Stimulated activated CD8-positive, alpha-beta memory T cell treated with anti-CD3 and anti-CD28 coated beads, Interleukin-15, amount 100 ng/mL, for 24 hours (primary cell): ENCODE measurements at regions not wholly inside any gene's neighbourhood (a gene's known extent, or its start where the extent isn't known, plus 50 kb on each side); places are given as distances from the start of the nearest gene placed in this dataset.
"Not testable (repeated sequence)": the region's sequence is repeated elsewhere in the genome, so short reads cannot be mapped to it uniquely, and the experiment has no call there.

Experiments used
- DNase-seq: peaks from one replicate; pipeline ENCODE4 v3.0.0-alpha.2; 2020; ENCODE audit warnings: low read depth

GRCh38 chr10:131833446-131834080, 67.2 kb upstream of the PPP2R2D start:
- no peak for DNase-seq

DNA sequence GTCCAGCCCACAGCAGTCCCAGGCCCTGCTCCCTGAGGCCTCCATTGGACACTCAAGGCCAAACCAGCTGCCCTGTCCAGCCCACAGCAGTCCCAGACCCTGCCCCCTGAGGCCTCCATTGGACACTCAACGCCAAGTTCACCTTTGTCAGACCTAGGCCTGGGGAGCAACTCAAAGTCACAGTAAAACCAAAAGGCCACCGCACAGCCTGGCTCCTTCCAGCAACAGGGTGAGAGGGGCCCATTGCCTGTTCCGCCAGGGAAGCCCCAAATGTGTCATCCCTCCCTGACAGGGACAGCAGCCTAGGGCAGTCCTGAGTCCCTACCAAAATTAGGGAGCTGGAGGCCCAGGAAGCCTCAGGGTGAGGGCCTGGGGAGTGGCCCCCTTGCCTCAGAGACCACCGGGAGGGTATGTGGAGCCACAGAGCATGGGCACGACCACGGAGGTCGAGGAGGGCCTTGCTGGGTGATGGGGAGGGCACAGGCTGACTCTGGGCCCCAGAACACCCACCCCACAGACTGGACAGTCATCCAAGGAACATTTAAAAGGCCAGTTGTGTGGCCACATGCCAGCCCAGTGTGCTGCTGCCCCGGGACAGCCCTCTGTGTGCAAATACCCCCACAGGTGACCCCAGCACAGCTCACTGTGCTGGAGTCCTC, 66.5 kb upstream of the PPP2R2D start:
- DNase-seq, result no peak

DNA sequence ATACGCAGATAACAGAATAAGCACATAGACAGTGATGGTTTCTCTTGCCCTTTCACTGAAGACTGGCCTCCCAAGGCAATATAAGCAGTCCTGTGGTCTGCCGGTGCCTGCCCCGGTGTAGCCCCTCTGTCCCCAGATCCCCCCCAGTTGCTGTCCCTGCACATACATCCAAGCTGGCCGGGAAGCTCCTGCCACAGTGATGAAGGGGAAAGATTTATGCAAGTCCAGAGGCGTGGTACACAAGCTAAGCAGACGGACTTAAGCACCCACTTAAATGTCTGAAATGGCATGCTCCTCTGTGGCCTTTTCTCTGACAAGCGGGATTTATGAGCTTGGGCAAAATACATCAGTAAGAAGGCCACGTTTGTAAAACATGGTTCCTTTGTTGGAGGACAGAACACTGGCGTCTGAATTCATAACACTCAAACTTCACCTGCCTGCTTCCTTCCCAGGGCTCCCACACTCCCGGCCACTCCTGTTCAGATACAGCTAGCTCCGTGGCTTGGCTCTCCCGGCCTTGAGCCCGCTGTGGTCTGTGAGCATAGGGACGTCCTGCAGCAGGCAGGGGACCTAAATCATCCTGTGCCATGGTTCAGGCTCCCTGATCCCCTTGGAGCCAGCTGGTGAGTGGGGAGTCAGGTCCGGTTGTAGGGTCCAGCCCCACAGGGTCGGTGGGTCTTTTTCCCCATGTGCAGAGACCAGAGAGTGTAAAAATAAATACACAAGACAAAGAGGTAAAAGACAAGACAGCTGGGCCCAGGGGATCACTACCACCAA, 61.7 kb upstream of the PPP2R2D start:
- DNase-seq, result no peak

GRCh38 chr10:131839880-131840787, 60.7 kb upstream of the PPP2R2D start:
- DNase-seq, result not testable (repeated sequence)

DNA sequence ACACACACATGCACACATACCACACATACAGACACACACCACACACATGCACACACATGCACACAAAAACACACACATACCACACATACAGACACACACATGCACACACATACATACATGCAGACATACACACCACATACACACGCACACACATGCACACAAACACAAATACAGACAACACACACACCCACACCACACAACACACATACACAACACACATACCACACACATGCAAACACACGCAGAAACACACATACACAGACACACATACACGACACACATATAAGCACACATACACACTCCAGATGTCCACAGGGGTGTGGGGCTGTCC, 60.1 kb upstream of the PPP2R2D start:
- DNase-seq, result no peak

GRCh38 chr10:131841131-131841660, 59.6 kb upstream of the PPP2R2D start:
- DNase-seq, result no peak

DNA sequence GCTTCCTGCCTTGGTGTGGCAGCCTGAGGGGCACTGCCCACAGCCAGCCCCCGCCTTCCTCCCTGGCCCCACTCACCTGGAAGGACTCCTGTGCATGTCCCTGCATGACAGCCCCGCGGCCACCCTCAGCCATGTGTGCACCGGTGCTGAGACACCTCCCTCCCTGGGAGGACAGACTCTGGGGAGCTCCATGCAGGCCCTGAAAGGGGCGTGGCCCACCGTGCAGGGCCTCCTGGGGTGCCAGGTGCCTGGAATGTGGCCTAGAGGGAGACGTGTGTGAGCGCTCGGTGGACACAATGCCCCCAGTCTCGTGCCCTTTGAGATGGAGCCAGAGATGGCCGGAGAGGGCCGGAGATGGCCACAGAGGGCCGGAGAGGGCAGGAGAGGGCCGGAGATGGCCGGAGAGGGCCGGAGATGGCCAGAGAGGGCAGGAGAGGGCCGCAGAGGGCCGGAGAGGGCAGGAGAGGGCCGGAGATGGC, 59.1 kb upstream of the PPP2R2D start:
- no peak for DNase-seq

GRCh38 chr10:131842351-131843088, 58.3 kb upstream of the PPP2R2D start:
- DNase-seq, result no peak

- DNase-seq, result no peak
Measured at GRCh38 chr10:131843089-131843595, 57.7 kb upstream of the PPP2R2D start.

DNA sequence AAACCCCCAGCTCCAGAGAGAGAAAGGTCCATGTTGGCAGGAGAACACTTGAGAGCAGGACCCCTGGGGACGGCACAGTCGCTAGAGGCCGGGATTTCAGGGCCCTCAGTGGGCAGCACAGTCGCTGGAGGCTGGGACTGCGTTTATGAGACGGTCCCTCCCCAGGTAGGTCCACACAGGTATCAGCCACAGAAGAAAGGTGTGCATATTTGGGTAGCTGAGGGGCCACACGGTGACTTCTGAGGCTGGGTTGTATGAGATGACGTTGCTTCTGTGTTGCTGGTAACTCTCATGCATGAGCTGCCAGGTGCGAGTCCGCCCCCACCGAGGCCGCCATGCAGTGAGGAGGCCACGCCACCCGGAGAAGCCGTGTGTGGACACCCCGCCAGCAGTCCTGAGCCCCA, 56.9 kb upstream of the PPP2R2D start:
- no peak for DNase-seq

- DNase-seq, result no peak
Measured at GRCh38 chr10:131844529-131845084, 56.2 kb upstream of the PPP2R2D start.

DNA sequence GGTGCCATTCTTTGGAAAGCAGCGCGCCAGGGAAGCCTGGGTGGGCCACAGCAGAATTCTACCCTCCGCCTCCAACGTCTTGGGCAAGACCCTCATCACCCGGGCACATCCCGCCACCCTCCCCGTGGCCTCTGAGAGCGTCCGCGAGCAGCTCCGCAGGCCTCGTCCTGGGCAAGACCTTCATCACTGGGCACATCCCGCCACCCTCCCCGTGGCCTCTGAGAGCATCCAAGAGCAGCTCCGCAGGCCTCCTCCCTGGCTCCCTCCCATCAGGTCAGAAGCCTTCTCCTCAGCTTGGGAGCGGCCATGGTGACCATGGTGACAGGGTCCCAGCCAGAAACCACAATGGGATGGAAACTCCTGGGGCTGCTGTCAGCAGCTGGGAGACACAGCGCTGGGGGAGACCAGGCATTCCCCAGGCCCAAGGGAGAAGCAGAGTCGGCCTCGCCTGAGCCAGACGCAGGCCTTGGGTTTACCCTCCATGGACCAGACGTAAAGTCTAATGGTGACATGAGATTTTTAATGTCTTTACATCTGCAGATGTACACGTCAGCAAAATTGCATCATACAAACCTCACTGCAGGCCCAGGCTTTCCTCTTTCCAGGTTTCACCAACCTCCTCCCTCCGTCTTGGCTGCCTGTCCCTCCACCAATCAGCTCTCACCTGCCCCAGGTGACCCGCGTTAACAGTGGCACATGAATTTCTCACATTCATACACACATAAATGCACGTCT, 55.1 kb upstream of the PPP2R2D start:
- no peak for DNase-seq

DNA sequence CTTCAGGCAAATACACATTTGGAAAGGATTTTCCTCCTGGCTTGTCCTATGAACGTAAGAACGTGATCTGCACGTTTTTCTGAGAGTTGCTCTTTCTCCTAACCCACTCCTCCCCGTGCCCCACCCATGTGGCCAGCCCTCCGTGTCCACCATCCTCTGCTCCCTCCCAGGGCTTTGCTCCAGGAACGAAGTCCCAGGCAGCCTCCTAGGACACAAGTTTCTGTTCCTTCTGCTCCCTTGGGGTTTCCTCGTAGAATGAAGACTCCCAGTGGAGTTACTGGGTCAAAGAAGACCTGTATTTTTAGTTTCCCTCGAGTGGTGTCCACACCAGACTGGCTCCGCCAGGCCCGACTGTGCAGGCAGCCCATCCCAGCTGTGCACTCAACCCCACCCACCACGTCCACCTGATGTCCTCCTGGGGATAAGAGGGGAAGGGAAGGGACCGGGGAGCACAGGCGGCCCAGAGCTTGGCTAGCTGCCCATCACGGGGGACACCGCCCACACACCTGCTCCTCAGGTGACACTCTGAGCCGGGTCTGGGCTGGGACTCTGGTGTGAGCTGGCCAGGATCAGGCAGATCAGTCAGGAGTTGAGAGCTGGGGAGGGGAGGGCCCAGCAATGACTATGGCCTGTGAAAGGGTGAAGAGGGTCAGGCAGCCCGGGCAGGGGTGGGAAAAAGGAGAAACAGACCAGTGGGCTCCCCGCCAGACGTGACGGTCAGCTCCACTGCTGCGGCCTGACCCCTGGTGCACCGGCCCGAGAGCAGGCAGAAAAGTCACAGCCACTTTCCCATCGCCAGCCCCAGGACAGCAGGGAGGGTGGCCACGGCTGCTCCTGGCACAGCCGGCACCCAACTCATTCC, 54.3 kb upstream of the PPP2R2D start:
- no peak for DNase-seq

DNA sequence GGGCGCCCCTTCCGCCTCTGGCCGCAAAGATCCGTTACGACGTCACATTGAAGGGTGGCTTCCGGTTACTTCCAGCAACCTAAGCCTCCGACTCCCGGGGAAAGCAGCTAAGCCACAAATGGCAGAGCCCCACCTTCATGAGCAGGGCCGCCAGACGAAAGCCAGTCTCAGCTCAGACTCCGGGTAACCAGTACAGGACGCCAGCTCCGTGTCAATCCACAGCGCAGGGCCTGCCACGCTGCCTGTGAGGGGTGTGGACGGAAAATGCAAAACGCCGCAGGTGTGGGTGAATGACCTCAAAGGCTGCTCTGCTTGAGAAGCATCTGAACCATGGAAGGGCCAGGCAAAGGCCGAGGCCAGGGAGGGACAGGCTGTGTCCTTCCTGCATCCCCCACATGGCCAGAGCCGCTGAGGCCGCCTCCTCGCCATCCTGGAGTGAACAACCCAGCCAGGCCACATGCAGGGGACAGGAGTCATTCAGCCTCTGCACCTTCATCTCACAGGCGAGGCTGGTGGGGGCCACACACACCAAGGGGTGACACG, 53.5 kb upstream of the PPP2R2D start:
- no peak for DNase-seq

- DNase-seq, result no peak
Measured at GRCh38 chr10:131848296-131848695, 52.5 kb upstream of the PPP2R2D start.

DNA sequence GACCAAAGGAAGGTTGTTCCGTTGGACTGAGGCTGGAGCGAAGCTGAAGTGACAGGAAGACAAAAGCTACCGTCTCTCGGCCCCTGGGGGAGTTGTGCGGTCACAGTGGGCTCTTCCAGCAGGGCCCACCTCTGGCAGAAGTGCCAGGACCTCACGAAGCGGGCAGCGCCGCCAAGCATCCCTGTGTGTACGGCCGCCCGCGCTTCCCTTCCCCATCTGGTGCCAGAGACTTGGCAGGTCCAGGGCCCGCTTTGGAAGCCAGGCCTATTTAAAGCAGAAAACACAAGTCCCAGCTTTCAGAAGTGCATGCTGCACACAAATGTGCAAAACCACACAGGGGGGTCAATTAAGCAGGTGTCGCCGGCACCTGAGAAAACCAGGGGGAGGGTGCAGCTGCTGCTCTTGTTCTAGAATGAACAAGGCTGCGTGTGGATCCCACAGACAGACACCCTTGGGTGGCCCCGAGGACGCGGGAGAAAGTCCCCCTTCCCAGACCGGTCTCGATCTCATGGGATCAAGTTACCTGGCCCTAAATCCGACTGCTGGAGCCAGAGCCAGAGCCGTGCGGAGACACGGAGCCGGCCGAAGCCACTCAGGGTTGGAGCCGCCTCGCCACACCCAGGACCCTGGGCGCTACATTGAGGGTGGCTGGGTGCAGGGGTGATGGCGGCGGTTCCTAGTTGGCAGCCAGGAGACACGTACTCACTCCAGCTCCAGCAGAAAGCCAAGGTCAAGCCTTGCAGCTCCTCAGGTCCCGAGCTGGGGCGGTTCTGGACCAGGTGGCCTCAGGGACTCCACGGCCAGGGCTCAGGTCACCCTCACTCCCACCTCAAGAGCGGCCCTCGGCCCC, 51.8 kb upstream of the PPP2R2D start:
- no peak for DNase-seq

DNA sequence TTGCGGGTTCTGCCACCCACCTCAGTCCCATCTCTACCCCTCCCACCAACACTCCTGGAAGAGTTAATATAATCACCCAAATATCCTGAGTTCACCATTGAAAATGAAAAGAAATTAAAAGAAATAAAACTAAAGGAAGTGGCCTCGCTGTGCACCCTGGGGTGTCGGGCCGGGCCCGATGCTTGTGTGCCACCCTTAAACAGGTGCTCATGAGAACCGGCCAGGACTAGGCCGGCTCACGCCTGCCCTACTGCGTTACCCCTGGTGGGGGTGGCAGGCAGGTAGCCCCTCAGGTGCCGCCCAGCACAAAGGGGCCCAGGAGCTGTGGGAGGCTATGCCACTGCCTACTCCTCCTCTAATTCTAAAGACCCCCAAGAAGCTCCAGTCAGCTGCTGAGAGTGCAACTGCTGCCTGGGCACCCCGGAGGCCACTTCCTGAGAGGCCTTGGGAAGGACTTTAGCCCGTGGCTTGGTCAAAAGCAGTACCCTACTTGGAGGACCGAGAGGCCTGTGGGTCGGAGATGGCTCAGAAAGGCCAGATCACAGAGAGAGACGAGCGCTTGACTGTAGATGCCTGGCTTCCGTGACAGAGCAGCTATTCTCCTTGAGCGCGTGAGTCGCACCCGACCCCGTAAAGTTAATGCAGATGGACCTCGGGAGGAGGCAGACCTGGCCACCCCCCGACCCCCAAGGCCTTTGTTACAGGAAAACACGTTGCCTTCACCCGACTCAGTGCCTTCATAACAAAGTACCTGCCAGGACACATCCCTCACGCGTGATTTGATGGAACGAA, 51.0 kb upstream of the PPP2R2D start:
- no peak for DNase-seq
